ENCODE measurements at regions not wholly inside any gene's neighbourhood (a gene's known extent, or its start where the extent isn't known, plus 50 kb on each side); places are given as distances from the start of the nearest gene placed in this dataset.

DNA sequence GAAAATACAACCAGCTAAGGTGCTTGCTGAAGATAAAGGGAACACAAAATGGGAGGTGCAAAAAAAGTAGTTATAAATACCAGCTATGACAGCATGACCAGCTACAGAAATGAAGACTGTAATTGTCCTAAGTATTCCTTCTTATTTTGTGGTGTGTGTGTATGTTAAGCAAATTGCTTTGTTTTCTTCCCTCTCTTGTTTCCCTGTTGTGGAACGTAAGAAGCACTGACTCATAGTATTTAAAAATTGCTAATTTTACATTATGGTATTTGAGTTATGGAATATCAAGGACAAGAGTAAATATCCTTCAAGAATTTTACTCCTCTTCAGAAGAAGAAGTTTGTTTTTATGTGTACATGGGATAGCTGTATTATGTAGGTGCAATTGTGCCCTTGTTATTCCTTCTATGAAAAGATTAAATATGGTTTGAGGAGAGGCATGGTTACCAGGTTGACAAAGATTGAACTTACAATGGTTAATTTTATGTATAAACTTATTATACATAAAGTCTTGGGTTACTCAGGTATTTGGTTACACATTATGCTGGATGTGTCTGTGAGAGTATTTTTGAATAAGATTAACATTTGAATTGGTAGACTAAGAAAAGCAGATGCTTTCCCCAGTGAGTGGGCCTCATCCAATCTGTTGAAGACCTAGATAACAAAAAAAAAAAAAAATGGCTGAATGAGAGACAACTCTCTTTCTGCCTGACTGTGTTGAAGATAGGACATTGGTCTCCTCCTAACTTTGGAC lies 1132.1 kb upstream of the ALCAM start:
- DNase-seq = no peak
- H3K36me3 Mint-ChIP-seq (ENCODE audit: insufficient read depth, unreplicated experiment) = no peaks in the 10 kb centered on the region
- BruUV-seq (replicated peaks) = no TSS peak
- no peaks in the 10 kb centered on the region for H3K4me1 ChIP-seq
- no peaks in the 10 kb centered on the region for H3K27me3 ChIP-seq (replicated peaks; ENCODE audit: control insufficient read depth, insufficient read depth, low read length)
- H3K4me3 ChIP-seq (ENCODE audit: low read depth, low read length) = no peak overlapping the region
- no peak for TF ChIP-seq CTCF (IDR thresholded peaks at IDR 0.05; ENCODE audit: insufficient read depth in 1 of 2, low read depth in 1 of 2, low read length in 1 of 2, severe bottlenecking in 1 of 2, unreplicated experiment in 1 of 2)
- H3K4me1 Mint-ChIP-seq (ENCODE audit: low read depth, unreplicated experiment) = no peaks in the 10 kb centered on the region
- H3K4me3 Mint-ChIP-seq (ENCODE audit: unreplicated experiment) = no peak overlapping the region
- intact Hi-C loops (cut with micrococcal nuclease; ENCODE audit: unreplicated experiment) = no loop called here
- no peak overlapping the region for H3K27ac Mint-ChIP-seq (ENCODE audit: unreplicated experiment)
- no peaks in the 10 kb centered on the region for H3K9me3 Mint-ChIP-seq (ENCODE audit: unreplicated experiment)
- no peaks in the 10 kb centered on the region for H3K36me3 ChIP-seq (ENCODE audit: control insufficient read depth, insufficient read depth, low read length)
- POLR2A ChIA-PET = no interaction called here
- no peaks in the 10 kb centered on the region for H3K9me3 ChIP-seq
- CTCF ChIA-PET = interaction anchor here (0.7 kb wide), 1 partner anchor 32 kb away, joined by 3 read pairs; no protein-coding TSS in a partner anchor
- no peaks in the 10 kb centered on the region for H3K27me3 Mint-ChIP-seq (ENCODE audit: insufficient read depth, unreplicated experiment)

DNA sequence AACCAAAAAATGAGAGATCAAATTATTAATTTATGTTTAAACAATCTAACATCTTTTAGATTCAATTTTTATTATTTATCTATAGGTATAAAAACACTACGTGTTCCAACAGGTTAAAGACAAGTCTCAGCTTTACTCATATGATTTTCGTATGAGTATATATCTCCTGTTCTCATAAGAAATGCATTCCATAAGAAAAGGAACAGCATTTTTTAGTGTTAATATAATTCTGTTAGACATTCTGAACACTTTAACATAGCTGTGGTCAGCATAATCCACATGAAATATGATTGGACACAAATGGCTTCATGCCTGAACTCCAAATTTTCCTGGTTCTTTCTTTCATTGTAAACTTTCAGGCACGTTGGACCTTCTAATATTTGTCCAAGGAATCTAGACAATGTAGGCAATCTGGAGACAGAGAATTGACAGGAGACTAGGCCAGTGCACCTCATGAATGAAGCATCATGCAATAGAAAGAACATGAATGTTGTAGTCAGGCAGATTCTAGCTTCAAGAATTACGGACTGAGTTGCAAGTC lies 1122.0 kb upstream of the ALCAM start:
- no peak for TF ChIP-seq CTCF (IDR thresholded peaks at IDR 0.05; ENCODE audit: insufficient read depth in 1 of 2, low read depth in 1 of 2, low read length in 1 of 2, severe bottlenecking in 1 of 2, unreplicated experiment in 1 of 2)
- ChIA-PET CTCF (no interaction called here), POLR2A (no interaction called here)
- no peaks in the 10 kb centered on the region for H3K27me3 Mint-ChIP-seq (ENCODE audit: insufficient read depth, unreplicated experiment)
- Histone ChIP-seq H3K27me3 (replicated peaks; ENCODE audit: control insufficient read depth, insufficient read depth, low read length) (no peaks in the 10 kb centered on the region), H3K9me3 (no peaks in the 10 kb centered on the region), H3K4me1 (no peaks in the 10 kb centered on the region), H3K4me3 (ENCODE audit: low read depth, low read length) (no peak overlapping the region), H3K36me3 (ENCODE audit: control insufficient read depth, insufficient read depth, low read length) (no peaks in the 10 kb centered on the region)
- H3K36me3 Mint-ChIP-seq (ENCODE audit: insufficient read depth, unreplicated experiment) = no peaks in the 10 kb centered on the region
- no peak overlapping the region for H3K27ac Mint-ChIP-seq (ENCODE audit: unreplicated experiment)
- peaks cover 9% of the 10 kb centered on the region for H3K9me3 Mint-ChIP-seq (ENCODE audit: unreplicated experiment)
- no TSS peak for BruUV-seq (replicated peaks)
- no peak overlapping the region for H3K4me3 Mint-ChIP-seq (ENCODE audit: unreplicated experiment)
- H3K4me1 Mint-ChIP-seq (ENCODE audit: low read depth, unreplicated experiment) = no peaks in the 10 kb centered on the region
- intact Hi-C loops (cut with micrococcal nuclease; ENCODE audit: unreplicated experiment) = no loop called here
- DNase-seq = no peak

DNA sequence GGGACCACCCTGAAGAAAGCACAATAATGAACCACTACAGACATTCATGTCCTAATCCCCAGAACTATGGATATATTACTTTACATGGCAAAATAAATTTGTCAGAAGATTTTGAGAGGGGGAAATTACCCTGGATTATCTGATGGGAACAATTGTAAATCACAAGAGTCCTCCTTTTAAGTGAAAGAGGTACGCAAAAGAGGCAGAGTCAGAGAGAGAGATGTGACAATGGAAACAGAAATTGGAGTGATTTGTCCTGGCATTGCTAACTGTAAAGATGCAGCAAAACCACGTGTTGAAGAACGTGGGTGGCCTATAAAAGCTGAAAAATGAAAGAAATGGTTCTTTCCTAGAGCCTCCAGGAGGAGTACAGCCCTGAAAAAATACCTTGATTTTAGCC lies 1121.4 kb upstream of the ALCAM start:
- no peak for TF ChIP-seq CTCF (IDR thresholded peaks at IDR 0.05; ENCODE audit: insufficient read depth in 1 of 2, low read depth in 1 of 2, low read length in 1 of 2, severe bottlenecking in 1 of 2, unreplicated experiment in 1 of 2)
- DNase-seq = no peak
- ChIA-PET CTCF (no interaction called here), POLR2A (no interaction called here)
- Mint-ChIP-seq H3K36me3 (ENCODE audit: insufficient read depth, unreplicated experiment) (no peaks in the 10 kb centered on the region), H3K27me3 (ENCODE audit: insufficient read depth, unreplicated experiment) (no peaks in the 10 kb centered on the region), H3K27ac (ENCODE audit: unreplicated experiment) (no peak overlapping the region), H3K9me3 (ENCODE audit: unreplicated experiment) (peaks cover 9% of the 10 kb centered on the region), H3K4me1 (ENCODE audit: low read depth, unreplicated experiment) (no peaks in the 10 kb centered on the region), H3K4me3 (ENCODE audit: unreplicated experiment) (no peak overlapping the region)
- H3K4me1 ChIP-seq = no peaks in the 10 kb centered on the region
- no peaks in the 10 kb centered on the region for H3K36me3 ChIP-seq (ENCODE audit: control insufficient read depth, insufficient read depth, low read length)
- no peaks in the 10 kb centered on the region for H3K9me3 ChIP-seq
- H3K4me3 ChIP-seq (ENCODE audit: low read depth, low read length) = no peak overlapping the region
- no peaks in the 10 kb centered on the region for H3K27me3 ChIP-seq (replicated peaks; ENCODE audit: control insufficient read depth, insufficient read depth, low read length)
- no TSS peak for BruUV-seq (replicated peaks)
- intact Hi-C loops (cut with micrococcal nuclease; ENCODE audit: unreplicated experiment) = no loop called here

Measured in Caco-2 (cell line).